Activated CD8-positive, alpha-beta T cell treated with anti-CD3 and anti-CD28 coated beads for 36 hours (primary cell): ENCODE measurements at regions not wholly inside any gene's neighbourhood (a gene's known extent, or its start where the extent isn't known, plus 50 kb on each side); places are given as distances from the start of the nearest gene placed in this dataset.

Source experiments
- ATAC-seq: fragments of 200-7000 bp; cut with Tn5 transposase; one replicate; pipeline ENCODE4 v1.10.0; 2021; ENCODE audit warnings: mild to moderate bottlenecking, moderate library complexity
- CTCF ChIA-PET: fragments of 350-600 bp; sonication (Branson Sonifier 250); formaldehyde crosslinking; loops from one replicate; lab custom pipeline; 2021; ENCODE audit warnings: antibody characterized with exemption; lab: Charles Lee
- POLR2A ChIA-PET: fragments of 350-600 bp; sonication (Branson Sonifier 250); formaldehyde crosslinking; loops from one replicate; lab custom pipeline; 2021; ENCODE audit warnings: antibody characterized with exemption; lab: Charles Lee
- DNase-seq: peaks from one replicate; pipeline ENCODE4 v3.0.0-alpha.2; 2020
- H3K27ac Mint-ChIP-seq: one replicate; pipeline ENCODE4 v1.8.0; 2021; ENCODE audit warnings: mild to moderate bottlenecking, mixed read lengths
- H3K27me3 Mint-ChIP-seq: one replicate; pipeline ENCODE4 v1.8.0; 2021; ENCODE audit warnings: mixed read lengths
- H3K36me3 Mint-ChIP-seq: one replicate; pipeline ENCODE4 v1.8.0; 2021; ENCODE audit warnings: low read depth, mixed read lengths
- H3K4me1 Mint-ChIP-seq: one replicate; pipeline ENCODE4 v1.8.0; 2021; ENCODE audit warnings: low read depth, mixed read lengths
- H3K4me3 Mint-ChIP-seq: one replicate; pipeline ENCODE4 v1.8.0; 2021; ENCODE audit warnings: mild to moderate bottlenecking, moderate library complexity, mixed read lengths
- H3K9me3 Mint-ChIP-seq: one replicate; pipeline ENCODE4 v1.8.0; 2021; ENCODE audit warnings: mixed read lengths
- intact Hi-C: fragments of 100-400 bp; cut with micrococcal nuclease; formaldehyde crosslinking; loops from one replicate; pipeline ENCODE4 v1.10.0; 2022
- TF ChIP-seq, protein P1 (sequence below): fragments of 200-600 bp; IDR thresholded peaks from one replicate; pipeline ENCODE4 v1.8.0; 2022; ENCODE audit warnings: antibody characterized with exemption, mild to moderate bottlenecking

DNA sequence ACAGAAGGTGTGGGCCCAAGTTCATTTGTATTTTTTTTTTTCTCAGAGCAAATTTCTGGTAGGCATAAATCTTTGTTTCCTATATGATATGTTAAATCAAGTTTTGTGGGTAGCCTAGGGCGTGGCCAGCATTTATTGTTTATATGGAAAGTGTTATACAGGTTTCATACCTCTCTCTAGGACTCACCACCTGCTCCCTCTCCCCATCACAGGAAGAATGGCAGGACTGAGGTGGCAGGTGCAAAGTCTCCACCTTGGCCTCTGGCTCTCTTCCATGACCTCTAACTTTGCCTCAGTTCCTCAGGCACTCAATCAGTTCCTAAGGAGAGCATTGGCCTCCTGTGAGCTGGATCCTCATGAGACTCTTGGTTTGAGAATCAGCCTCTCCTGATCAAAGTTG is 172.3 kb upstream of the TSC22D1 start:
- Mint-ChIP-seq H3K9me3 (peaks cover 5% of the 10 kb centered on the region), H3K4me3 (no peak overlapping the region), H3K4me1 (no peaks in the 10 kb centered on the region), H3K36me3 (no peaks in the 10 kb centered on the region), H3K27me3 (peaks cover 4% of the 10 kb centered on the region), H3K27ac (no peak overlapping the region)
- ATAC-seq (no peak), DNase-seq (no peak)
- TF ChIP-seq, protein P1, sequence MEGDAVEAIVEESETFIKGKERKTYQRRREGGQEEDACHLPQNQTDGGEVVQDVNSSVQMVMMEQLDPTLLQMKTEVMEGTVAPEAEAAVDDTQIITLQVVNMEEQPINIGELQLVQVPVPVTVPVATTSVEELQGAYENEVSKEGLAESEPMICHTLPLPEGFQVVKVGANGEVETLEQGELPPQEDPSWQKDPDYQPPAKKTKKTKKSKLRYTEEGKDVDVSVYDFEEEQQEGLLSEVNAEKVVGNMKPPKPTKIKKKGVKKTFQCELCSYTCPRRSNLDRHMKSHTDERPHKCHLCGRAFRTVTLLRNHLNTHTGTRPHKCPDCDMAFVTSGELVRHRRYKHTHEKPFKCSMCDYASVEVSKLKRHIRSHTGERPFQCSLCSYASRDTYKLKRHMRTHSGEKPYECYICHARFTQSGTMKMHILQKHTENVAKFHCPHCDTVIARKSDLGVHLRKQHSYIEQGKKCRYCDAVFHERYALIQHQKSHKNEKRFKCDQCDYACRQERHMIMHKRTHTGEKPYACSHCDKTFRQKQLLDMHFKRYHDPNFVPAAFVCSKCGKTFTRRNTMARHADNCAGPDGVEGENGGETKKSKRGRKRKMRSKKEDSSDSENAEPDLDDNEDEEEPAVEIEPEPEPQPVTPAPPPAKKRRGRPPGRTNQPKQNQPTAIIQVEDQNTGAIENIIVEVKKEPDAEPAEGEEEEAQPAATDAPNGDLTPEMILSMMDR = no peak
- ChIA-PET POLR2A (no interaction called here), CTCF (no interaction called here)
- intact Hi-C loops = no loop called here

DNA sequence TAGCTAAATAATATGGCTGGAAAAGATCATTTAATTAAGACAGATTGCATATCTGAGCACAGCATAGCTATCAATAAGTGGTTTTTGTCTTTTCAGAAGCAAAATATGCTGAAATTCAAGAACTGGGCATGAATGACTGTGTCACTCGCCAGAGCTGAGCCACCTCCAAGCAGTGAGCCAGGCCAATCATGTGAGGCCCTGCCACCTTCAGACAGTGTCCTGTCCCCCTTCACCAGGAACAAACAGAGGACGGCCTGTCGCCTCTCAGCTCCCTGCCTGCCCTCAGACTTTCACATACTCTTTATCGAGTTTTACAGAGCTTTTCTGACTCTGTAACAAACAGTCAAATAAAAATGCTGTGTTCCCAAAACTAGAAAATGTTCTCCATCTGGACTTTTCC is 171.0 kb upstream of the TSC22D1 start:
- CTCF ChIA-PET = no interaction called here
- Mint-ChIP-seq H3K36me3 (no peaks in the 10 kb centered on the region), H3K9me3 (peaks cover 7% of the 10 kb centered on the region), H3K4me3 (no peak overlapping the region), H3K4me1 (no peaks in the 10 kb centered on the region), H3K27ac (no peak overlapping the region), H3K27me3 (peaks cover 4% of the 10 kb centered on the region)
- POLR2A ChIA-PET = no interaction called here
- ATAC-seq (no peak), DNase-seq (no peak)
- intact Hi-C loops = no loop called here
- TF ChIP-seq, protein P1 = no peak

DNA sequence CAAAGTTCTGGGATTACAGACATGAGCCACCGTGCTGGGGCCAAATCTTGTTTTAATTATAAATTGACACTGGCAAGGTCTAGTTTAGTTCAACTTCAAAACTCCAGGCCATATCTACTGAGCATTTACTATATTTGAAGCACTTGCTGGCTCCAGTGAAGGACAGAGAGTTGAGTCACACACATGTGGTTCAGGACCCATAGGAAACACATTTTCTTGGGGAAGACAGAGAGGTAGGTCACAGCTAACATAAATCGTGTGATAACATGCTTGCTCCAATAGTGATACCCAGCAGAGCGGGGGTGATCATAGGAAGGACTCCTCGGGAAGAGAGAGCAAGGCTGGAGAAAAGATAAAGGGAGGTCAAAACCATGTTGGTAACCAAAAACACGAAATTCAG is 170.6 kb upstream of the TSC22D1 start:
- Mint-ChIP-seq H3K27ac (no peak overlapping the region), H3K9me3 (peaks cover 7% of the 10 kb centered on the region), H3K36me3 (no peaks in the 10 kb centered on the region), H3K27me3 (peaks cover 4% of the 10 kb centered on the region), H3K4me1 (no peaks in the 10 kb centered on the region), H3K4me3 (no peak overlapping the region)
- TF ChIP-seq, protein P1 = no peak
- intact Hi-C loops = no loop called here
- POLR2A ChIA-PET = no interaction called here
- CTCF ChIA-PET = no interaction called here
- DNase-seq (no peak), ATAC-seq (no peak)

GRCh38 chr13:44744880-44745633 is 168.9 kb upstream of the TSC22D1 start:
- Mint-ChIP-seq H3K27me3 (peaks cover 4% of the 10 kb centered on the region), H3K4me1 (no peaks in the 10 kb centered on the region), H3K4me3 (no peak overlapping the region), H3K9me3 (peaks cover 7% of the 10 kb centered on the region), H3K36me3 (no peaks in the 10 kb centered on the region), H3K27ac (no peak overlapping the region)
- ATAC-seq (no peak), DNase-seq (no peak)
- TF ChIP-seq, protein P1 = no peak
- ChIA-PET CTCF (no interaction called here), POLR2A (no interaction called here)
- intact Hi-C loops = no loop called here

- no peak for ATAC-seq
- H3K27ac Mint-ChIP-seq = no peak overlapping the region
- no peaks in the 10 kb centered on the region for H3K4me1 Mint-ChIP-seq
- intact Hi-C loops = no loop called here
- H3K27me3 Mint-ChIP-seq = no peaks in the 10 kb centered on the region
- H3K9me3 Mint-ChIP-seq = peaks cover 7% of the 10 kb centered on the region
- ChIA-PET POLR2A (no interaction called here), CTCF (no interaction called here)
- H3K4me3 Mint-ChIP-seq = no peak overlapping the region
- TF ChIP-seq, protein P1 = no peak
- H3K36me3 Mint-ChIP-seq = no peaks in the 10 kb centered on the region
- no peak for DNase-seq
Observed at GRCh38 chr13:44739539-44739938, 163.4 kb upstream of the TSC22D1 start.
